H9 (cell line): ENCODE measurements at regions not wholly inside any gene's neighbourhood (a gene's known extent, or its start where the extent isn't known, plus 50 kb on each side); places are given as distances from the start of the nearest gene placed in this dataset.

Experiments used
- DNase-seq: peaks from one replicate; pipeline ENCODE4 v3.0.0-alpha.2; 2017
- H2AFZ ChIP-seq: one replicate; pipeline ENCODE4 v1.6.1; 2013; ENCODE audit warnings: mild to moderate bottlenecking, low read length, control low read depth, moderate library complexity
- H2AK5ac ChIP-seq: 2 replicates; pipeline ENCODE4 v1.6.1; 2013; ENCODE audit warnings: low read length, control low read depth, mixed read lengths; ENCODE audit not compliant: insufficient read length
- H2BK120ac ChIP-seq: one replicate; pipeline ENCODE4 v1.6.1; 2013; ENCODE audit warnings: low read depth, mild to moderate bottlenecking, low read length, control low read depth, inconsistent platforms; ENCODE audit not compliant: poor library complexity, severe bottlenecking
- H2BK12ac ChIP-seq: 2 replicates; pipeline ENCODE4 v1.6.1; 2013; ENCODE audit warnings: low read length, control low read depth, mixed read lengths, low read depth; ENCODE audit not compliant: insufficient read length
- H2BK15ac ChIP-seq: 2 replicates; pipeline ENCODE4 v1.6.1; 2013; ENCODE audit warnings: low read depth, low read length, control low read depth
- H2BK20ac ChIP-seq: one replicate; pipeline ENCODE4 v1.6.1; 2013; ENCODE audit warnings: low read depth, mild to moderate bottlenecking, low read length, control low read depth, inconsistent platforms; ENCODE audit not compliant: poor library complexity, severe bottlenecking
- H2BK5ac ChIP-seq: 2 replicates; pipeline ENCODE4 v1.6.1; 2013; ENCODE audit warnings: low read length, control low read depth, mixed read lengths; ENCODE audit not compliant: insufficient read length
- H3K14ac ChIP-seq: 2 replicates; pipeline ENCODE4 v1.6.1; 2013; ENCODE audit warnings: low read length, control low read depth; ENCODE audit not compliant: insufficient read depth
- H3K18ac ChIP-seq: 2 replicates; pipeline ENCODE4 v1.6.1; 2013; ENCODE audit warnings: low read depth, mild to moderate bottlenecking, mixed read lengths, low read length, control low read depth; ENCODE audit not compliant: insufficient read length
- H3K23ac ChIP-seq: 2 replicates; pipeline ENCODE4 v1.6.1; 2013; ENCODE audit warnings: low read length, control low read depth, mixed read lengths, low read depth; ENCODE audit not compliant: insufficient read length
- H3K23me2 ChIP-seq: 2 replicates; pipeline ENCODE4 v1.6.1; 2013; ENCODE audit warnings: low read depth, mild to moderate bottlenecking, mixed read lengths, low read length, control low read depth; ENCODE audit not compliant: insufficient read length, poor library complexity, severe bottlenecking
- H3K27ac ChIP-seq: 2 replicates; pipeline ENCODE4 v1.5.1; 2013; ENCODE audit warnings: low read length, control low read depth, mixed read lengths, low read depth; ENCODE audit not compliant: insufficient read length
- H3K27me3 ChIP-seq: 2 replicates; pipeline ENCODE4 v1.6.1; 2013; ENCODE audit warnings: low read length, control low read depth, inconsistent platforms; ENCODE audit not compliant: insufficient read depth
- H3K4ac ChIP-seq: 2 replicates; pipeline ENCODE4 v1.6.1; 2013; ENCODE audit warnings: low read depth, mild to moderate bottlenecking, control low read depth, inconsistent platforms, low read length, moderate library complexity
- H3K4me1 ChIP-seq: 2 replicates; pipeline ENCODE4 v1.6.1; 2013; ENCODE audit warnings: low read length, control low read depth, inconsistent platforms; ENCODE audit not compliant: insufficient read depth
- H3K4me2 ChIP-seq: 2 replicates; pipeline ENCODE4 v1.6.1; 2013; ENCODE audit warnings: low read length, control low read depth, mixed read lengths; ENCODE audit not compliant: insufficient read length, insufficient read depth
- H3K56ac ChIP-seq: 2 replicates; pipeline ENCODE4 v1.6.1; 2013; ENCODE audit warnings: low read depth, mild to moderate bottlenecking, mixed read lengths, low read length, control low read depth; ENCODE audit not compliant: insufficient read length
- H3K79me1 ChIP-seq: 2 replicates; pipeline ENCODE4 v1.6.1; 2013; ENCODE audit warnings: low read depth, mild to moderate bottlenecking, moderate library complexity, low read length, control low read depth, inconsistent platforms; ENCODE audit not compliant: insufficient read depth, poor library complexity, severe bottlenecking
- H3K79me2 ChIP-seq: 2 replicates; pipeline ENCODE4 v1.6.1; 2013; ENCODE audit warnings: low read length, control low read depth, inconsistent platforms; ENCODE audit not compliant: insufficient read depth
- H3K9ac ChIP-seq: 2 replicates; pipeline ENCODE4 v1.6.1; 2013; ENCODE audit warnings: low read length, control low read depth, mixed read lengths; ENCODE audit not compliant: insufficient read length; ENCODE audit errors: extremely low read depth
- H3K9me3 ChIP-seq: one replicate; pipeline ENCODE4 v1.6.1; 2013; ENCODE audit warnings: low read depth, low read length, inconsistent platforms; ENCODE audit not compliant: control insufficient read depth
- H3T11ph ChIP-seq: one replicate; pipeline ENCODE4 v1.6.1; 2013; ENCODE audit warnings: mild to moderate bottlenecking, low read length, control low read depth, inconsistent platforms
- H4K20me1 ChIP-seq: one replicate; pipeline ENCODE4 v1.6.1; 2013; ENCODE audit not compliant: control insufficient read depth, insufficient read length, insufficient read depth
- H4K5ac ChIP-seq: 2 replicates; pipeline ENCODE4 v1.6.1; 2013; ENCODE audit warnings: low read depth, mild to moderate bottlenecking, mixed read lengths, low read length, control low read depth; ENCODE audit not compliant: insufficient read length
- H4K8ac ChIP-seq: replicated peaks from 2 replicates; pipeline ENCODE4 v1.6.1; 2013; ENCODE audit warnings: low read length, control low read depth, mixed read lengths, low read depth; ENCODE audit not compliant: insufficient read length
- H4K91ac ChIP-seq: 2 replicates; pipeline ENCODE4 v1.6.1; 2013; ENCODE audit warnings: low read depth, mild to moderate bottlenecking, moderate library complexity, mixed read lengths, low read length, control low read depth; ENCODE audit not compliant: insufficient read length
- H3K27ac Mint-ChIP-seq, 3 experiments: 2 replicates in 2 of 3; 3 replicates in 1 of 3; pipeline ENCODE4 v1.8.0; 2020 to 2021; ENCODE audit warnings: mixed read lengths in 3 of 3, mild to moderate bottlenecking in 1 of 3, moderate library complexity in 1 of 3
- H3K27me3 Mint-ChIP-seq: 2 replicates; pipeline ENCODE4 v1.8.0; 2021; ENCODE audit warnings: low read depth, mild to moderate bottlenecking, moderate library complexity, mixed read lengths
- H3K36me3 Mint-ChIP-seq, 3 experiments: 2 replicates in 2 of 3; 3 replicates in 1 of 3; pipeline ENCODE4 v1.8.0; 2020 to 2021; ENCODE audit warnings: low read depth in 3 of 3, mixed read lengths in 3 of 3; ENCODE audit not compliant: insufficient read depth in 1 of 3
- H3K4me1 Mint-ChIP-seq, 2 experiments: 2 replicates each; pipeline ENCODE4 v1.8.0; 2020; ENCODE audit warnings: mixed read lengths in 2 of 2
- H3K4me3 Mint-ChIP-seq, 2 experiments: 2 replicates in 1 of 2; 3 replicates in 1 of 2; pipeline ENCODE4 v1.8.0; 2020 to 2021; ENCODE audit warnings: mild to moderate bottlenecking in 2 of 2, mixed read lengths in 2 of 2, moderate library complexity in 1 of 2
- H3K9me3 Mint-ChIP-seq, 2 experiments: 2 replicates in 1 of 2; 3 replicates in 1 of 2; pipeline ENCODE4 v1.8.0; 2020; ENCODE audit warnings: mild to moderate bottlenecking in 2 of 2, mixed read lengths in 2 of 2, moderate library complexity in 1 of 2
- CTCF ChIP-seq: fragments of 200-600 bp; sonication (generic); conservative IDR thresholded peaks from 3 replicates; pipeline ENCODE4 v1.8.0; 2021; ENCODE audit warnings: antibody characterized with exemption, mild to moderate bottlenecking
- WGBS: extraction: QIAGEN DNeasy Blood & Tissue Kit; methylation state at CpG from one replicate; pipeline ENCODE4 v1.1.7; 2013; ENCODE audit warnings: missing lambda C conversion rate, low lambda C conversion rate, mixed read lengths; ENCODE audit not compliant: insufficient read length; ENCODE audit errors: extremely low coverage; 5-methylcytosine and 5-hydroxymethylcytosine counted together

GRCh38 chr1:217067642-217068041 lies 344.4 kb upstream of the ESRRG start:
- Histone ChIP-seq H3K23me2 (no peaks in the 10 kb centered on the region), H2BK5ac (no peak overlapping the region), H3K9ac (no peak overlapping the region), H2BK12ac (no peak overlapping the region), H3T11ph (no peak overlapping the region), H2AFZ (no peak overlapping the region), H3K18ac (no peak overlapping the region), H3K27ac (no peak overlapping the region), H3K14ac (no peak overlapping the region), H2BK15ac (no peak overlapping the region), H3K4ac (no peak overlapping the region), H4K8ac (no peak overlapping the region), H4K20me1 (no peaks in the 10 kb centered on the region), H2AK5ac (no peak overlapping the region), H3K56ac (no peak overlapping the region), H2BK120ac (no peak overlapping the region), H2BK20ac (no peak overlapping the region), H3K4me2 (no peak overlapping the region), H4K91ac (no peak overlapping the region), H3K4me1 (no peaks in the 10 kb centered on the region), H3K79me1 (no peaks in the 10 kb centered on the region), H3K79me2 (no peaks in the 10 kb centered on the region), H3K9me3 (no peaks in the 10 kb centered on the region), H3K27me3 (no peaks in the 10 kb centered on the region), H3K23ac (no peak overlapping the region), H4K5ac (no peak overlapping the region)
- Mint-ChIP-seq H3K27ac (no peak overlapping the region), H3K4me1 (peaks cover 3 to 4% of the 10 kb centered on the region in 2 experiments; a peak in 3 of 4 replicates), H3K4me3 (no peak overlapping the region), H3K9me3 (no peaks in the 10 kb centered on the region; a peak in 1 of 5 replicates), H3K27me3 (no peaks in the 10 kb centered on the region), H3K36me3 (no peaks in the 10 kb centered on the region)
- TF ChIP-seq CTCF = no peak
- DNase-seq = no peak
- no CpG with 5 or more reads among the region's 1 CpG for WGBS
